ENCODE measurements at regions not wholly inside any gene's neighbourhood (a gene's known extent, or its start where the extent isn't known, plus 50 kb on each side); places are given as distances from the start of the nearest gene placed in this dataset.

GRCh38 chr13:80962173-80962572 lies 621.2 kb upstream of the SPRY2 start:
- DNase-seq, result no peak
- no peaks in the 10 kb centered on the region for H3K4me1 Mint-ChIP-seq

GRCh38 chr13:80957019-80957655 lies 616.2 kb upstream of the SPRY2 start:
- CTCF ChIA-PET (ENCODE audit: partially characterized antibody), result no interaction called here
- H3K9me3 Mint-ChIP-seq, result peaks cover 0 to 9% (median 3%) of the 10 kb centered on the region in 8 donors

More at GRCh38 chr13:80962173-80962572, 621.2 kb upstream of the SPRY2 start:
- H3K36me3 Mint-ChIP-seq, result no peaks in the 10 kb centered on the region
- H3K4me3 ChIP-seq (ENCODE audit: low read length in 2 of 2), result no peak overlapping the region
- H3K9me3 ChIP-seq (ENCODE audit: control insufficient read depth in 1 of 2, low read length in 2 of 2), result no peaks in the 10 kb centered on the region
- H3K27me3 ChIP-seq (ENCODE audit: insufficient read depth, low read length), result no peaks in the 10 kb centered on the region
- intact Hi-C loops (cut with micrococcal nuclease), result no loop called here
- H3K4me3 Mint-ChIP-seq, result no peak overlapping the region
- CTCF ChIA-PET (ENCODE audit: partially characterized antibody), result no interaction called here
- no peak overlapping the region for H3K27ac Mint-ChIP-seq
- peaks cover 0 to 7% (median 2%) of the 10 kb centered on the region in 8 donors for H3K9me3 Mint-ChIP-seq
- H3K27me3 Mint-ChIP-seq, result no peaks in the 10 kb centered on the region
- H3K4me1 ChIP-seq (ENCODE audit: insufficient read depth, low read length), result no peaks in the 10 kb centered on the region
- no peak overlapping the region for H3K27ac ChIP-seq (ENCODE audit: low read depth, low read length)
- POLR2A ChIA-PET (ENCODE audit: partially characterized antibody), result no interaction called here
- no peaks in the 10 kb centered on the region for H3K36me3 ChIP-seq (ENCODE audit: insufficient read depth, low read length)

GRCh38 chr13:80955501-80955900 lies 614.6 kb upstream of the SPRY2 start:
- Mint-ChIP-seq H3K4me1 (no peaks in the 10 kb centered on the region), H3K36me3 (no peaks in the 10 kb centered on the region), H3K4me3 (no peak overlapping the region), H3K9me3 (peaks cover 0 to 6% (median 3%) of the 10 kb centered on the region in 8 donors), H3K27me3 (no peaks in the 10 kb centered on the region), H3K27ac (no peak overlapping the region)
- Histone ChIP-seq H3K4me3 (ENCODE audit: low read length in 2 of 2) (no peak overlapping the region), H3K36me3 (ENCODE audit: insufficient read depth, low read length) (no peaks in the 10 kb centered on the region), H3K27ac (ENCODE audit: low read depth, low read length) (no peak overlapping the region), H3K9me3 (ENCODE audit: control insufficient read depth in 1 of 2, low read length in 2 of 2) (no peaks in the 10 kb centered on the region), H3K27me3 (ENCODE audit: insufficient read depth, low read length) (no peaks in the 10 kb centered on the region), H3K4me1 (ENCODE audit: insufficient read depth, low read length) (no peaks in the 10 kb centered on the region)
- intact Hi-C loops (cut with micrococcal nuclease), result no loop called here
- DNase-seq, result no peak
- ChIA-PET CTCF (ENCODE audit: partially characterized antibody) (no interaction called here), POLR2A (ENCODE audit: partially characterized antibody) (no interaction called here)

More at GRCh38 chr13:80957019-80957655, 616.2 kb upstream of the SPRY2 start:
- H3K4me3 Mint-ChIP-seq, result no peak overlapping the region
- no peaks in the 10 kb centered on the region for H3K27me3 ChIP-seq (ENCODE audit: insufficient read depth, low read length)
- H3K36me3 ChIP-seq (ENCODE audit: insufficient read depth, low read length), result no peaks in the 10 kb centered on the region
- H3K27me3 Mint-ChIP-seq, result no peaks in the 10 kb centered on the region
- no peak overlapping the region for H3K27ac ChIP-seq (ENCODE audit: low read depth, low read length)
- no peak for DNase-seq
- POLR2A ChIA-PET (ENCODE audit: partially characterized antibody), result no interaction called here
- no peaks in the 10 kb centered on the region for H3K4me1 Mint-ChIP-seq
- H3K4me3 ChIP-seq (ENCODE audit: low read length in 2 of 2), result no peak overlapping the region
- H3K9me3 ChIP-seq (ENCODE audit: control insufficient read depth in 1 of 2, low read length in 2 of 2), result no peaks in the 10 kb centered on the region
- H3K36me3 Mint-ChIP-seq, result no peaks in the 10 kb centered on the region
- intact Hi-C loops (cut with micrococcal nuclease), result no loop called here
- no peaks in the 10 kb centered on the region for H3K4me1 ChIP-seq (ENCODE audit: insufficient read depth, low read length)
- no peak overlapping the region for H3K27ac Mint-ChIP-seq

GRCh38 chr13:80952158-80952557 lies 611.2 kb upstream of the SPRY2 start:
- Histone ChIP-seq H3K4me1 (ENCODE audit: insufficient read depth, low read length) (no peaks in the 10 kb centered on the region), H3K9me3 (ENCODE audit: control insufficient read depth in 1 of 2, low read length in 2 of 2) (no peaks in the 10 kb centered on the region), H3K27ac (ENCODE audit: low read depth, low read length) (no peak overlapping the region), H3K4me3 (ENCODE audit: low read length in 2 of 2) (no peak overlapping the region), H3K27me3 (ENCODE audit: insufficient read depth, low read length) (no peaks in the 10 kb centered on the region), H3K36me3 (ENCODE audit: insufficient read depth, low read length) (no peaks in the 10 kb centered on the region)
- Mint-ChIP-seq H3K27ac (no peak overlapping the region), H3K4me3 (no peak overlapping the region), H3K27me3 (no peaks in the 10 kb centered on the region), H3K4me1 (no peaks in the 10 kb centered on the region), H3K9me3 (peaks cover 0 to 13% (median 5%) of the 10 kb centered on the region in 8 donors), H3K36me3 (no peaks in the 10 kb centered on the region)
- ChIA-PET POLR2A (ENCODE audit: partially characterized antibody) (no interaction called here), CTCF (ENCODE audit: partially characterized antibody) (no interaction called here)
- intact Hi-C loops (cut with micrococcal nuclease), result no loop called here
- no peak for DNase-seq

- Mint-ChIP-seq H3K4me3 (no peak overlapping the region), H3K36me3 (no peaks in the 10 kb centered on the region), H3K27ac (no peak overlapping the region), H3K4me1 (no peaks in the 10 kb centered on the region), H3K27me3 (no peaks in the 10 kb centered on the region), H3K9me3 (peaks cover 0 to 8% (median 2%) of the 10 kb centered on the region in 8 donors)
- no peak overlapping the region for H3K27ac ChIP-seq (ENCODE audit: low read depth, low read length)
- no peaks in the 10 kb centered on the region for H3K36me3 ChIP-seq (ENCODE audit: insufficient read depth, low read length)
- no peaks in the 10 kb centered on the region for H3K27me3 ChIP-seq (ENCODE audit: insufficient read depth, low read length)
- CTCF ChIA-PET (ENCODE audit: partially characterized antibody), result no interaction called here
- H3K4me3 ChIP-seq (ENCODE audit: low read length in 2 of 2), result no peak overlapping the region
- no peaks in the 10 kb centered on the region for H3K4me1 ChIP-seq (ENCODE audit: insufficient read depth, low read length)
- POLR2A ChIA-PET (ENCODE audit: partially characterized antibody), result no interaction called here
- DNase-seq, result no peak
- intact Hi-C loops (cut with micrococcal nuclease), result no loop called here
- H3K9me3 ChIP-seq (ENCODE audit: control insufficient read depth in 1 of 2, low read length in 2 of 2), result no peaks in the 10 kb centered on the region
Observed at GRCh38 chr13:80946008-80946802, 605.3 kb upstream of the SPRY2 start.

GRCh38 chr13:80945328-80945727 lies 604.4 kb upstream of the SPRY2 start:
- no peak overlapping the region for H3K4me3 Mint-ChIP-seq
- H3K4me3 ChIP-seq (ENCODE audit: low read length in 2 of 2), result no peak overlapping the region
- no peak overlapping the region for H3K27ac Mint-ChIP-seq
- H3K9me3 Mint-ChIP-seq, result peaks cover 0 to 8% (median 4%) of the 10 kb centered on the region in 8 donors
- no peaks in the 10 kb centered on the region for H3K36me3 ChIP-seq (ENCODE audit: insufficient read depth, low read length)
- no peaks in the 10 kb centered on the region for H3K36me3 Mint-ChIP-seq
- no peaks in the 10 kb centered on the region for H3K27me3 Mint-ChIP-seq
- H3K4me1 ChIP-seq (ENCODE audit: insufficient read depth, low read length), result no peaks in the 10 kb centered on the region
- H3K27ac ChIP-seq (ENCODE audit: low read depth, low read length), result no peak overlapping the region
- DNase-seq, result no peak
- CTCF ChIA-PET (ENCODE audit: partially characterized antibody), result no interaction called here
- no peaks in the 10 kb centered on the region for H3K4me1 Mint-ChIP-seq
- intact Hi-C loops (cut with micrococcal nuclease), result no loop called here
- no peaks in the 10 kb centered on the region for H3K27me3 ChIP-seq (ENCODE audit: insufficient read depth, low read length)
- POLR2A ChIA-PET (ENCODE audit: partially characterized antibody), result no interaction called here
- no peaks in the 10 kb centered on the region for H3K9me3 ChIP-seq (ENCODE audit: control insufficient read depth in 1 of 2, low read length in 2 of 2)

- Histone ChIP-seq H3K4me1 (ENCODE audit: insufficient read depth, low read length) (no peaks in the 10 kb centered on the region), H3K4me3 (ENCODE audit: low read length in 2 of 2) (no peak overlapping the region), H3K27me3 (ENCODE audit: insufficient read depth, low read length) (no peaks in the 10 kb centered on the region), H3K27ac (ENCODE audit: low read depth, low read length) (no peak overlapping the region), H3K36me3 (ENCODE audit: insufficient read depth, low read length) (no peaks in the 10 kb centered on the region), H3K9me3 (ENCODE audit: control insufficient read depth in 1 of 2, low read length in 2 of 2) (no peaks in the 10 kb centered on the region)
- no peak overlapping the region for H3K27ac Mint-ChIP-seq
- H3K36me3 Mint-ChIP-seq, result no peaks in the 10 kb centered on the region
- H3K4me1 Mint-ChIP-seq, result no peaks in the 10 kb centered on the region
- H3K9me3 Mint-ChIP-seq, result peaks cover 0 to 10% (median 3%) of the 10 kb centered on the region in 8 donors
- intact Hi-C loops (cut with micrococcal nuclease), result no loop called here
- no peak overlapping the region for H3K4me3 Mint-ChIP-seq
- CTCF ChIA-PET (ENCODE audit: partially characterized antibody), result no interaction called here
- no peaks in the 10 kb centered on the region for H3K27me3 Mint-ChIP-seq
- POLR2A ChIA-PET (ENCODE audit: partially characterized antibody), result no interaction called here
- DNase-seq, result no peak
Observed at GRCh38 chr13:80939581-80939980, 598.7 kb upstream of the SPRY2 start.

Data from CD4-positive, alpha-beta memory T cell (primary cell).